GM12872 (cell line): ENCODE measurements at regions not wholly inside any gene's neighbourhood (a gene's known extent, or its start where the extent isn't known, plus 50 kb on each side); places are given as distances from the start of the nearest gene placed in this dataset.

Source experiments
- CTCF ChIP-seq: IDR thresholded peaks from 3 replicates; pipeline ENCODE4 v1.5.1; 2011; ENCODE audit warnings: low read depth, mild to moderate bottlenecking, low read length, moderate library complexity; ENCODE audit not compliant: insufficient read depth

- TF ChIP-seq CTCF, result no peak
These were observed 354.1 kb downstream of the SHQ1 start for GRCh38 chr3:72494130-72494529.

DNA sequence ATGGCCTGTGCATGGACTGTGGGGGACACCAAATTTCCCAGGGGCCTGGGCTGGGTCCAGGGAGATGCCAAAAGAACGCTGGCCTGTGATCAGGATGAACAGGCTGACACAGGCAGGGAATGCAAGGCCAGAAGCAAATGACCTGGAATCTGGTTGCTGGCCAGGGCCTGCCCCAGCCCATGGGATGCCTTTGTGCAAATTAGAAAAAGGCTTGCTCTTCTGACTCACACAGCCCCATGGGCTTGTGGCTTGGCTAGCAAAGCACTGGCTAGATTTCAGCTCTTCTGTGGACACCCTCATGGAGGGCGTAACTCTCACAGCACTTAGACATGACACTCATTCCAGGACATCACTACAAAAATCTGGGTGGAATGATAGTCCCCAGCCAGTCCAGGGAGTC, 356.0 kb downstream of the SHQ1 start:
- TF ChIP-seq CTCF, result no peak

- no peak for TF ChIP-seq CTCF
These were observed 357.4 kb downstream of the SHQ1 start for GRCh38 chr3:72490688-72491435.

- TF ChIP-seq CTCF, result no peak
These were observed 358.3 kb downstream of the SHQ1 start for GRCh38 chr3:72489901-72490300.

GRCh38 chr3:72488738-72489035, 359.6 kb downstream of the SHQ1 start:
- TF ChIP-seq CTCF, result no peak

GRCh38 chr3:72487946-72488737, 360.1 kb downstream of the SHQ1 start:
- no peak for TF ChIP-seq CTCF

DNA sequence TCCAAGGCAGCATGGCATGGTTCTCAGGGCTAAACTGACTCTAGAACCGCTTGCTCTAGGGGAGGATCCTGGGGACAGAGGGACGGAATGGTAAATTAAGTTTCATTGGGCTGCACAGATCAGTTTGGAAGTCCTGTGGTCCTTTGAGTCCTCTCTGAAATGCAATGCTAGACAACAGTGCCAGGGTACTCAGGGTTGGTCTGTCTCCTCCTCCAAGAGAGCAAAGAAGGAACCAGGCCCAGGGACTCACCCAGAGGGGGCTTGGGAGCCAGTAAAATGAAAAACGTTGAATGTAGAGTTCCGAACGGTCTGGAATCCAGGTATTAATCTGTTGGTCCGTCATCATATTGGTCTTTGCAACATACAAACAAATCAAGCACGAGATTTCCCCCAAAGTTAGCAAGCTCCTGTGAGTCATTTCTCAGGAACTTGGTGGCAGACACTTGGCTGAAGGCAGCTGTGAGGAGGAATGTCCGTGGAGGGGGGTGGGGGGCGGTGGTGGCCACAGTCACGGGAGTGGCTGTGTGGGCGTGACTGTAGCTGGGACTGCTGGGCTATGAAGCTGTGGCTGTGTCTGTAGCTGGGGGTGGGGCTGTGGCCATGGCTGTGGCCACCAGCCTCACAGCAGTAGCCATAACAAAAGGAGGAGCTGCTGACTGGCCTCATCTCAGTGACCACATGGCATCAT, 361.0 kb downstream of the SHQ1 start:
- no peak for TF ChIP-seq CTCF
